Liver (tissue), 8 donors: ENCODE measurements at regions not wholly inside any gene's neighbourhood (a gene's known extent, or its start where the extent isn't known, plus 50 kb on each side); places are given as distances from the start of the nearest gene placed in this dataset.

Source experiments
- DNase-seq: peaks from one replicate; pipeline ENCODE4 v3.0.0-alpha.2; 2017; ENCODE audit warnings: low spot score
- H3K27ac ChIP-seq, 2 donors: one replicate each; pipeline ENCODE4 v1.7.0; 2013; ENCODE audit warnings: inconsistent platforms in 2 of 2, low read length in 2 of 2, control low read depth in 1 of 2, low read depth in 1 of 2, mild to moderate bottlenecking in 1 of 2
- H3K27me3 ChIP-seq, 4 donors: one replicate each; pipeline versions ENCODE4 v1.6.1 to v1.7.0; 2013; ENCODE audit warnings: low read length in 3 of 4, inconsistent platforms in 1 of 4, mild to moderate bottlenecking in 1 of 4, moderate library complexity in 1 of 4; ENCODE audit not compliant: control insufficient read depth in 4 of 4, insufficient read depth in 4 of 4
- H3K36me3 ChIP-seq, 4 donors: one replicate each; pipeline versions ENCODE4 v1.6.1 to v1.7.0; 2013; ENCODE audit warnings: low read length in 3 of 4, mild to moderate bottlenecking in 3 of 4, low read depth in 1 of 4, moderate library complexity in 1 of 4; ENCODE audit not compliant: control insufficient read depth in 4 of 4, insufficient read depth in 3 of 4
- H3K4me1 ChIP-seq, 4 donors: one replicate each; pipeline versions ENCODE4 v1.6.1 to v1.7.0; 2013; ENCODE audit warnings: low read length in 3 of 4, mild to moderate bottlenecking in 3 of 4, moderate library complexity in 1 of 4; ENCODE audit not compliant: control insufficient read depth in 4 of 4, insufficient read depth in 4 of 4
- H3K4me3 ChIP-seq, 3 donors: one replicate each; pipeline versions ENCODE4 v1.6.1 to v1.7.0; 2013; ENCODE audit warnings: low read length in 3 of 3, control low read depth in 1 of 3, low read depth in 1 of 3, mild to moderate bottlenecking in 1 of 3
- H3K9ac ChIP-seq, 2 donors: one replicate each; pipeline ENCODE4 v1.7.0; 2013; ENCODE audit warnings: low read length in 2 of 2, mild to moderate bottlenecking in 2 of 2, moderate library complexity in 2 of 2, control low read depth in 1 of 2, low read depth in 1 of 2
- H3K9me3 ChIP-seq, 4 donors: one replicate each; pipeline versions ENCODE4 v1.6.1 to v1.7.0; 2013; ENCODE audit warnings: low read length in 3 of 4; ENCODE audit not compliant: control insufficient read depth in 4 of 4
- CTCF ChIP-seq: fragments of 150-350 bp; IDR thresholded peaks from 2 replicates; pipeline ENCODE4 v1.5.1; 2017; ENCODE audit warnings: improper control_type of control experiment, low read depth, low read length; ENCODE audit not compliant: missing input control
- EGR1 ChIP-seq, 2 donors: IDR thresholded peaks; 2 replicates each; pipeline ENCODE4 v1.6.1; 2016 to 2018; ENCODE audit warnings: antibody characterized with exemption in 2 of 2, low read depth in 2 of 2
- FOXA1 ChIP-seq: IDR thresholded peaks from 2 replicates; pipeline ENCODE4 v1.6.1; 2016; ENCODE audit warnings: antibody characterized with exemption
- FOXA2 ChIP-seq: IDR thresholded peaks from 2 replicates; pipeline ENCODE4 v1.6.1; 2016; ENCODE audit warnings: antibody characterized with exemption
- GABPA ChIP-seq, 2 donors: IDR thresholded peaks in 1 of 2; conservative IDR thresholded peaks in 1 of 2; 2 replicates each; pipeline ENCODE4 v1.6.1; 2016; ENCODE audit warnings: antibody characterized with exemption in 2 of 2, mild to moderate bottlenecking in 1 of 2, moderate library complexity in 1 of 2
- HNF4A ChIP-seq, 2 donors: conservative IDR thresholded peaks; 2 replicates each; pipeline ENCODE4 v1.6.1; 2016; ENCODE audit warnings: antibody characterized with exemption in 2 of 2, mild to moderate bottlenecking in 2 of 2
- HNF4G ChIP-seq: IDR thresholded peaks from 2 replicates; pipeline ENCODE4 v1.6.1; 2016; ENCODE audit warnings: antibody characterized with exemption
- JUND ChIP-seq, 2 donors: IDR thresholded peaks; 2 replicates each; pipeline ENCODE4 v1.6.1; 2016; ENCODE audit warnings: antibody characterized with exemption in 2 of 2
- NR2F2 ChIP-seq: IDR thresholded peaks from 2 replicates; pipeline ENCODE4 v1.6.1; 2016; ENCODE audit warnings: antibody characterized with exemption
- RAD21 ChIP-seq, 2 donors: IDR thresholded peaks; 2 replicates each; pipeline ENCODE4 v1.6.1; 2016; ENCODE audit warnings: antibody characterized with exemption in 2 of 2, mild to moderate bottlenecking in 2 of 2
- RXRA ChIP-seq, 2 donors: IDR thresholded peaks; 2 replicates each; pipeline ENCODE4 v1.6.1; 2017 to 2018; ENCODE audit warnings: antibody characterized with exemption in 2 of 2, mild to moderate bottlenecking in 1 of 2
- SP1 ChIP-seq: IDR thresholded peaks from 2 replicates; pipeline ENCODE4 v1.6.1; 2018; ENCODE audit warnings: antibody characterized with exemption, mild to moderate bottlenecking
- YY1 ChIP-seq: IDR thresholded peaks from 2 replicates; pipeline ENCODE4 v1.6.1; 2016; ENCODE audit warnings: antibody characterized with exemption, mild to moderate bottlenecking
- WGBS: extraction: QIAGEN DNeasy Blood & Tissue Kit; methylation state at CpG from one replicate; pipeline ENCODE4 v1.1.7; 2013; 5-methylcytosine and 5-hydroxymethylcytosine counted together
- TF ChIP-seq, protein P1 (sequence below): IDR thresholded peaks from 2 replicates; pipeline ENCODE4 v1.6.1; 2016; ENCODE audit warnings: antibody characterized with exemption
- TF ChIP-seq, protein P2 (sequence below): IDR thresholded peaks from 2 replicates; pipeline ENCODE4 v1.6.1; 2016; ENCODE audit warnings: antibody characterized with exemption, mild to moderate bottlenecking
- TF ChIP-seq, protein P3 (sequence below): IDR thresholded peaks from 2 replicates; pipeline ENCODE4 v1.6.1; 2016; ENCODE audit warnings: antibody characterized with exemption
- donor health status: healthy.
- donor health status: healthy.
- donor health status: healthy.
- donor health status: healthy.
- donor health status: healthy.

DNA sequence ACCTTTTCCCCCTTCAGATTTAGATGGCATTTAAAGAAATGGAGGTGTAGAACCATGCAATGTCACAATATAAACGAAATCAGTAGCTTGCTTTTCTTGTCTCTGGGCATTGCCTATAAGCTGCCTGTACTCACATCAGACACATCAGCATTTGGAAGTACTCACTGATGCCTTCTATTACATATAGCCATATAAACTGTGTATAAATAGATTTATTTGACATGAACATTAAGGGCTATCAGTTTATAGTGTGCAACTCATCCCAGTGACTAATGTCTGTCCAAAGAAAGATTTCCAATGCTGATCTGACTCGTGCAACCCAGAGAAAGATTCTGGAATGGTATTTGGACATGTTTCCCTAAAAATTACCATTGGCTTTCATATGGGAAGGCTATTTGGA is 417.9 kb upstream of the MAF start:
- Histone ChIP-seq H3K9ac (no peak overlapping the region), H3K27ac (no peak overlapping the region), H3K4me1 (peaks cover 0 to 2% (median 0%) of the 10 kb centered on the region in 4 donors), H3K36me3 (no peaks in the 10 kb centered on the region), H3K27me3 (no peaks in the 10 kb centered on the region), H3K4me3 (no peak overlapping the region), H3K9me3 (no peaks in the 10 kb centered on the region)
- no peak for DNase-seq
- TF ChIP-seq, protein P1, sequence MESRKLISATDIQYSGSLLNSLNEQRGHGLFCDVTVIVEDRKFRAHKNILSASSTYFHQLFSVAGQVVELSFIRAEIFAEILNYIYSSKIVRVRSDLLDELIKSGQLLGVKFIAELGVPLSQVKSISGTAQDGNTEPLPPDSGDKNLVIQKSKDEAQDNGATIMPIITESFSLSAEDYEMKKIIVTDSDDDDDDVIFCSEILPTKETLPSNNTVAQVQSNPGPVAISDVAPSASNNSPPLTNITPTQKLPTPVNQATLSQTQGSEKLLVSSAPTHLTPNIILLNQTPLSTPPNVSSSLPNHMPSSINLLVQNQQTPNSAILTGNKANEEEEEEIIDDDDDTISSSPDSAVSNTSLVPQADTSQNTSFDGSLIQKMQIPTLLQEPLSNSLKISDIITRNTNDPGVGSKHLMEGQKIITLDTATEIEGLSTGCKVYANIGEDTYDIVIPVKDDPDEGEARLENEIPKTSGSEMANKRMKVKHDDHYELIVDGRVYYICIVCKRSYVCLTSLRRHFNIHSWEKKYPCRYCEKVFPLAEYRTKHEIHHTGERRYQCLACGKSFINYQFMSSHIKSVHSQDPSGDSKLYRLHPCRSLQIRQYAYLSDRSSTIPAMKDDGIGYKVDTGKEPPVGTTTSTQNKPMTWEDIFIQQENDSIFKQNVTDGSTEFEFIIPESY: no peak
- TF ChIP-seq RAD21 (IDR thresholded peaks at IDR 0.05) (no peak), JUND (IDR thresholded peaks at IDR 0.05) (no peak), SP1 (no peak), YY1 (no peak)
- WGBS: 80% methylated on average over 2 of the region's 2 CpGs

DNA sequence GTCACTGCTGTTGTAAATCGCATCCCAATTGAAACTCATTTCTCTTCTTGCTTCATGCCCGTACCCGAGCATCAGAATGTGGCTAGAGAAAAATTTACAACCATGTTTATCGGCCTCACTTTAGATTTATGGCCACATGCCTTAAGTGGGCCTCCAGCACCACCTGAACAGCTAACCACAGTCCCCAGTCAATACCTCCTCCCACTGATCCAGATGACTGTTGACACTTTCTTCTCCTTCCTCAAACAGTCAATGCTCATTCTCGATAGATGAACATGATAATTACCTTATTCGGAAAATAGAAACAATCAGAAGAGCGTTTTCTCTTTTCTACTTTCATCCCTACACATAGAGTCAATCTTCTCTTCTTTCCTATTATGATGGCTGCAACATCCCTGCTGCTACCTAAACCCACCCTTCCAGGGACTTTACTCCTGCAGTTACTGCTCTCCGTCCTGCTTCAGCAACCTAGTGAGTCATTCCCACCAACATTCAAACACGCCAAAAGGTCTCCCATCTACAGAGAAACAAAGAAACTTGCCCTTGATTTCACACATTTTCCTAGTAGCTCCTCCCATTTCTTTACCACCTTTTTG is 416.3 kb upstream of the MAF start:
- H3K4me1 ChIP-seq: peaks cover 0 to 2% (median 0%) of the 10 kb centered on the region in 4 donors
- WGBS: 86% methylated on average over 9 of the region's 9 CpGs
- no peaks in the 10 kb centered on the region for H3K9me3 ChIP-seq
- DNase-seq: no peak
- no peaks in the 10 kb centered on the region for H3K27me3 ChIP-seq
- no peak overlapping the region for H3K27ac ChIP-seq
- TF ChIP-seq RXRA (IDR thresholded peaks at IDR 0.05) (no peak), RAD21 (IDR thresholded peaks at IDR 0.05) (no peak), FOXA1 (no peak), JUND (IDR thresholded peaks at IDR 0.05) (no peak), GABPA (IDR thresholded peaks at IDR 0.05 in 1 of 2, conservative IDR thresholded peaks at IDR 0.05 in 1 of 2) (no peak), HNF4A (conservative IDR thresholded peaks at IDR 0.05) (no peak), YY1 (no peak), CTCF (no peak), FOXA2 (no peak), EGR1 (IDR thresholded peaks at IDR 0.05; ENCODE audit: low read depth in 2 of 2) (no peak), NR2F2 (no peak), HNF4G (no peak), SP1 (no peak)
- TF ChIP-seq, protein P2, sequence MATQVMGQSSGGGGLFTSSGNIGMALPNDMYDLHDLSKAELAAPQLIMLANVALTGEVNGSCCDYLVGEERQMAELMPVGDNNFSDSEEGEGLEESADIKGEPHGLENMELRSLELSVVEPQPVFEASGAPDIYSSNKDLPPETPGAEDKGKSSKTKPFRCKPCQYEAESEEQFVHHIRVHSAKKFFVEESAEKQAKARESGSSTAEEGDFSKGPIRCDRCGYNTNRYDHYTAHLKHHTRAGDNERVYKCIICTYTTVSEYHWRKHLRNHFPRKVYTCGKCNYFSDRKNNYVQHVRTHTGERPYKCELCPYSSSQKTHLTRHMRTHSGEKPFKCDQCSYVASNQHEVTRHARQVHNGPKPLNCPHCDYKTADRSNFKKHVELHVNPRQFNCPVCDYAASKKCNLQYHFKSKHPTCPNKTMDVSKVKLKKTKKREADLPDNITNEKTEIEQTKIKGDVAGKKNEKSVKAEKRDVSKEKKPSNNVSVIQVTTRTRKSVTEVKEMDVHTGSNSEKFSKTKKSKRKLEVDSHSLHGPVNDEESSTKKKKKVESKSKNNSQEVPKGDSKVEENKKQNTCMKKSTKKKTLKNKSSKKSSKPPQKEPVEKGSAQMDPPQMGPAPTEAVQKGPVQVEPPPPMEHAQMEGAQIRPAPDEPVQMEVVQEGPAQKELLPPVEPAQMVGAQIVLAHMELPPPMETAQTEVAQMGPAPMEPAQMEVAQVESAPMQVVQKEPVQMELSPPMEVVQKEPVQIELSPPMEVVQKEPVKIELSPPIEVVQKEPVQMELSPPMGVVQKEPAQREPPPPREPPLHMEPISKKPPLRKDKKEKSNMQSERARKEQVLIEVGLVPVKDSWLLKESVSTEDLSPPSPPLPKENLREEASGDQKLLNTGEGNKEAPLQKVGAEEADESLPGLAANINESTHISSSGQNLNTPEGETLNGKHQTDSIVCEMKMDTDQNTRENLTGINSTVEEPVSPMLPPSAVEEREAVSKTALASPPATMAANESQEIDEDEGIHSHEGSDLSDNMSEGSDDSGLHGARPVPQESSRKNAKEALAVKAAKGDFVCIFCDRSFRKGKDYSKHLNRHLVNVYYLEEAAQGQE: no peak
- TF ChIP-seq, protein P1: no peak
- TF ChIP-seq, protein P3, sequence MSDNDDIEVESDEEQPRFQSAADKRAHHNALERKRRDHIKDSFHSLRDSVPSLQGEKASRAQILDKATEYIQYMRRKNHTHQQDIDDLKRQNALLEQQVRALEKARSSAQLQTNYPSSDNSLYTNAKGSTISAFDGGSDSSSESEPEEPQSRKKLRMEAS: no peak
- H3K4me3 ChIP-seq: no peak overlapping the region
- H3K36me3 ChIP-seq: no peaks in the 10 kb centered on the region
- H3K9ac ChIP-seq: no peak overlapping the region
